B cell (primary cell): ENCODE measurements at regions not wholly inside any gene's neighbourhood (a gene's known extent, or its start where the extent isn't known, plus 50 kb on each side); places are given as distances from the start of the nearest gene placed in this dataset.
"Not testable (repeated sequence)": the region's sequence is repeated elsewhere in the genome, so short reads cannot be mapped to it uniquely, and the experiment has no call there.

Experiments
- EZH2 ChIP-seq: IDR thresholded peaks from 2 replicates; pipeline ENCODE4 v1.6.1; 2012; ENCODE audit warnings: borderline replicate concordance, low read depth, mild to moderate bottlenecking, moderate library complexity, low read length; ENCODE audit not compliant: insufficient read depth, poor library complexity, severe bottlenecking
- TF ChIP-seq, protein P1 (sequence below): fragments of 200-600 bp; IDR thresholded peaks from one replicate; pipeline ENCODE4 v1.8.0; 2022; ENCODE audit warnings: antibody characterized with exemption, mild to moderate bottlenecking

GRCh38 chr4:77464100-77464499, 141.5 kb upstream of the CXCL13 start:
- TF ChIP-seq, protein P1, sequence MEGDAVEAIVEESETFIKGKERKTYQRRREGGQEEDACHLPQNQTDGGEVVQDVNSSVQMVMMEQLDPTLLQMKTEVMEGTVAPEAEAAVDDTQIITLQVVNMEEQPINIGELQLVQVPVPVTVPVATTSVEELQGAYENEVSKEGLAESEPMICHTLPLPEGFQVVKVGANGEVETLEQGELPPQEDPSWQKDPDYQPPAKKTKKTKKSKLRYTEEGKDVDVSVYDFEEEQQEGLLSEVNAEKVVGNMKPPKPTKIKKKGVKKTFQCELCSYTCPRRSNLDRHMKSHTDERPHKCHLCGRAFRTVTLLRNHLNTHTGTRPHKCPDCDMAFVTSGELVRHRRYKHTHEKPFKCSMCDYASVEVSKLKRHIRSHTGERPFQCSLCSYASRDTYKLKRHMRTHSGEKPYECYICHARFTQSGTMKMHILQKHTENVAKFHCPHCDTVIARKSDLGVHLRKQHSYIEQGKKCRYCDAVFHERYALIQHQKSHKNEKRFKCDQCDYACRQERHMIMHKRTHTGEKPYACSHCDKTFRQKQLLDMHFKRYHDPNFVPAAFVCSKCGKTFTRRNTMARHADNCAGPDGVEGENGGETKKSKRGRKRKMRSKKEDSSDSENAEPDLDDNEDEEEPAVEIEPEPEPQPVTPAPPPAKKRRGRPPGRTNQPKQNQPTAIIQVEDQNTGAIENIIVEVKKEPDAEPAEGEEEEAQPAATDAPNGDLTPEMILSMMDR: not testable (repeated sequence)
- not testable (repeated sequence) for TF ChIP-seq EZH2
